GM23248 (cell line): ENCODE measurements at regions not wholly inside any gene's neighbourhood (a gene's known extent, or its start where the extent isn't known, plus 50 kb on each side); places are given as distances from the start of the nearest gene placed in this dataset.

Source experiments
- DNase-seq: peaks from one replicate; pipeline ENCODE4 v3.0.0-alpha.2; 2015
- H2AFZ ChIP-seq: fragments of 200-600 bp; sonication (generic); 2 replicates; pipeline ENCODE4 v1.6.1; 2016; ENCODE audit warnings: antibody characterized with exemption
- H3F3A ChIP-seq: fragments of 200-600 bp; sonication (generic); 2 replicates; pipeline ENCODE4 v1.6.1; 2016; ENCODE audit warnings: mild to moderate bottlenecking, antibody characterized with exemption, mixed run types; ENCODE audit not compliant: insufficient read depth
- H3K27ac ChIP-seq: fragments of 200-600 bp; sonication (generic); 2 replicates; pipeline ENCODE4 v1.5.1; 2016; ENCODE audit warnings: mild to moderate bottlenecking
- H3K27me3 ChIP-seq: fragments of 200-600 bp; sonication (generic); replicated peaks from 2 replicates; pipeline ENCODE4 v1.6.1; 2016; ENCODE audit warnings: mild to moderate bottlenecking; ENCODE audit not compliant: insufficient read depth
- H3K36me3 ChIP-seq: fragments of 200-600 bp; sonication (generic); 2 replicates; pipeline ENCODE4 v1.6.1; 2016; ENCODE audit warnings: low read depth, mild to moderate bottlenecking
- H3K4me1 ChIP-seq: fragments of 200-600 bp; sonication (generic); 2 replicates; pipeline ENCODE4 v1.6.1; 2016; ENCODE audit warnings: mild to moderate bottlenecking; ENCODE audit not compliant: insufficient read depth
- H3K4me2 ChIP-seq: fragments of 200-600 bp; sonication (generic); one replicate; pipeline ENCODE4 v1.6.1; 2016; ENCODE audit warnings: mild to moderate bottlenecking; ENCODE audit not compliant: unreplicated experiment
- H3K4me3 ChIP-seq: fragments of 200-600 bp; sonication (generic); 2 replicates; pipeline ENCODE4 v1.5.1; 2016; ENCODE audit warnings: mild to moderate bottlenecking
- H3K79me2 ChIP-seq: fragments of 200-600 bp; sonication (generic); 2 replicates; pipeline ENCODE4 v1.6.1; 2016; ENCODE audit warnings: mild to moderate bottlenecking; ENCODE audit not compliant: insufficient read depth
- H3K9ac ChIP-seq: fragments of 200-600 bp; sonication (generic); 2 replicates; pipeline ENCODE4 v1.6.1; 2016; ENCODE audit warnings: mild to moderate bottlenecking
- H3K9me2 ChIP-seq: fragments of 200-600 bp; sonication (generic); 2 replicates; pipeline ENCODE4 v1.6.1; 2016; ENCODE audit warnings: mixed run types, mild to moderate bottlenecking, moderate library complexity; ENCODE audit not compliant: insufficient read depth
- H3K9me3 ChIP-seq: fragments of 200-600 bp; sonication (generic); one replicate; pipeline ENCODE4 v1.6.1; 2017; ENCODE audit warnings: low read depth
- H4K20me1 ChIP-seq: fragments of 200-600 bp; sonication (generic); 2 replicates; pipeline ENCODE4 v1.6.0; 2016; ENCODE audit not compliant: insufficient read depth
- EZH2 ChIP-seq: fragments of 200-600 bp; sonication (generic); IDR thresholded peaks from 2 replicates; pipeline ENCODE4 v1.6.1; 2018; ENCODE audit warnings: antibody characterized with exemption, mild to moderate bottlenecking; ENCODE audit not compliant: insufficient read depth, poor library complexity, severe bottlenecking
- EZH2phosphoT487 ChIP-seq: fragments of 200-600 bp; sonication (generic); IDR thresholded peaks from 2 replicates; pipeline ENCODE4 v1.6.1; 2018; ENCODE audit warnings: antibody characterized with exemption, moderate library complexity, mild to moderate bottlenecking, low read depth; ENCODE audit not compliant: insufficient read depth
- WGBS, 2 experiments: methylation state at CpG; one replicate each; pipeline ENCODE4 v1.1.6; 2015 to 2017; ENCODE audit warnings: low lambda C conversion rate in 2 of 2, low coverage in 1 of 2; ENCODE audit errors: missing lambda C conversion rate in 2 of 2; 5-methylcytosine and 5-hydroxymethylcytosine counted together
- in situ Hi-C: fragments of 300-500 bp; cut with MboI; formaldehyde crosslinking; loops from 2 replicates; pipeline ENCODE4 v1.15.0; 2020

DNA sequence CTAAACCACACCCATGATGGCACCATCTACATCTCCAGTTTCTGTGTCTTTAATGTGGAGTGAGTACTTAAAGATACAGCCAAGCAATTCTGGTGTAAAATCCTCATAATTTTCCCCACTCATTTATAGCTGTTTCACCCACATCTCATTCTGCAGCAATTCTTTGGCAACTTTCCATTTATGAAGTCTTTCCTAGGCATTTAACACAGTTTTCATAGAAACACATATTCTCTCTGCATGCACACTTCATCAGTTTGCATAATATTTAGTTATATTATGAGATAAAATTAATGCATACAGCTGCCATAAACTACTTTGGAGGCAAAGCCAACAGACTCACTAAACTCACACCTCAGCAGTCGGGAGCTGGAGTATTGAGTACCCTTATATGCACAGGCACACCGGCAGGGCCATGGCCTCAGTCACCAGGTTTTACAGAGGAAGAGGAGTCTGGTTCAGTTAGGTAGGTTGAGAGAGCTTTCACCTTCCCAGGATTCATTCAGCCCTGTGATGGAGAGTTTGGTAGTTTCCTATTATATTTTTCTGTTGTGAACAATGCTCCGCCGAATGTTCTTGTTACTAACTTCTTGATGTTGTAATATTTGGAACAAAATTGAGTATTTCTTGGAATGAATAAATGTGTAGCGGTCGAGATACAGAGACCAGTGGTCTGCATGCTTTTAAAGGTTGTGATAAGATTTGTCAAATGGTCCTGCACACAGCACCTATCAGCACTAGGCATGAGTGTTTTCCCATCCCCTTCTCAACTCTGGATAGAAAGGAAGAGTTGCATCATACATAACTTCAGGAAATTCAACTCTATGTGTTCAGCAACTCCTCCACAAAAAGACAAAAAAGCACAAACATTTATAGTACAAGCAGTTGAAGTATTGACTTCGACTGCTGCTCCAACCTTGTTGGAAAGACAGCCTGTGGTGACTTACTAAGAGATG is 123.5 kb downstream of the TTC8 start:
- no peak overlapping the region for H3K4me3 ChIP-seq
- no peaks in the 10 kb centered on the region for H3K79me2 ChIP-seq
- no peak overlapping the region for H2AFZ ChIP-seq
- no peaks in the 10 kb centered on the region for H4K20me1 ChIP-seq
- H3K4me1 ChIP-seq: no peaks in the 10 kb centered on the region
- DNase-seq: no peak
- no peak overlapping the region for H3K4me2 ChIP-seq
- in situ Hi-C loops: no loop called here
- H3K9ac ChIP-seq: no peak overlapping the region
- no peaks in the 10 kb centered on the region for H3K9me2 ChIP-seq
- TF ChIP-seq EZH2phosphoT487: no peak
- TF ChIP-seq EZH2: no peak
- no peaks in the 10 kb centered on the region for H3K27me3 ChIP-seq
- WGBS, 2 experiments: 42 to 47% methylated on average over 7 of the region's 7 CpGs
- H3K36me3 ChIP-seq: no peaks in the 10 kb centered on the region
- H3K27ac ChIP-seq: no peak overlapping the region
- H3F3A ChIP-seq: no peaks in the 10 kb centered on the region
- H3K9me3 ChIP-seq: no peaks in the 10 kb centered on the region

DNA sequence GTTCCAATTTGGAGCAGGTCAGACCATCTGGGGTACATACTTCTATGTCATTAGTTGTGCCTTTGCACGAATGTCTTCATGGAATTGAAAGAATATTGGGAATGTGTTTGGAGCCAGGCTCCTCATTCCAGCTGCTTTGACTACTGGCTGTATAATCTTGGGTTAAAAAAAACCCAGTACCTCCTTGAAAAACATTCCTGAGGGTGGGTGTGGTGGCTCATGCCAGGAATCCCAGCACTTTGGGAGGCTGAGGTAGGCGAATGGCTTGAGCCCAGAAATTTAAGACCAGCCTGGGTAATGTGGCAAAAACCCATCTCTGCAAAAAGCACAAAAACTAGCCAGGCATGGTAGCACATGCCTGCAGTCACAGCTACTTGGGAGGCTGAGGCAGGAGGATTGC is 125.6 kb downstream of the TTC8 start:
- Histone ChIP-seq H3K27me3 (no peaks in the 10 kb centered on the region), H3K27ac (no peak overlapping the region), H3F3A (no peaks in the 10 kb centered on the region), H3K9me3 (no peaks in the 10 kb centered on the region), H3K4me1 (no peaks in the 10 kb centered on the region), H3K4me3 (no peak overlapping the region), H3K79me2 (no peaks in the 10 kb centered on the region), H3K36me3 (no peaks in the 10 kb centered on the region), H3K9me2 (no peaks in the 10 kb centered on the region), H2AFZ (no peak overlapping the region), H3K9ac (no peak overlapping the region), H4K20me1 (no peaks in the 10 kb centered on the region), H3K4me2 (no peak overlapping the region)
- in situ Hi-C loops: no loop called here
- WGBS, 2 experiments: 7 to 13% methylated on average over 2 of the region's 2 CpGs
- TF ChIP-seq EZH2phosphoT487: no peak
- no peak for DNase-seq

DNA sequence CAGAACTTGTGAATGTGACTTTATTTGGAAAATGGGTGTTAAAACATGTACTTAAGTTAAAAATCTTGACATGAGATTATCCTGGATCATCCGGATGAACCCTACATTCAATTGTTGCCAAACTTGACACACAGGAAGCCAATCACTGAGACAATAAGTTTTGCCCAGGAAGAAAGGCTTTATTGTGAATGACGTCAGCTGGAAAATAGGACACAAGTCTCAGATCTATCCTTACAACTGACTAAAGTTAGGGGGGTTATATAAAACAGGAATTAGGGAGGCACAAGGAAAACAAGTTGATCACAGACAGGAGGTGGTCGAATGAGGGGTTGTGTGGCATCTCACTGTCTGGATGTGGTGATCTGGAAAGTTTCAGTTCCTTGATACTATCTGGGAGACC is 126.9 kb downstream of the TTC8 start:
- H2AFZ ChIP-seq: no peak overlapping the region
- H3K79me2 ChIP-seq: no peaks in the 10 kb centered on the region
- no peak overlapping the region for H3K4me3 ChIP-seq
- no peaks in the 10 kb centered on the region for H3K9me2 ChIP-seq
- in situ Hi-C loops: no loop called here
- no peaks in the 10 kb centered on the region for H3K36me3 ChIP-seq
- H3K4me2 ChIP-seq: no peak overlapping the region
- no peak overlapping the region for H3K9ac ChIP-seq
- H3F3A ChIP-seq: no peaks in the 10 kb centered on the region
- H4K20me1 ChIP-seq: no peaks in the 10 kb centered on the region
- no peaks in the 10 kb centered on the region for H3K9me3 ChIP-seq
- no peaks in the 10 kb centered on the region for H3K4me1 ChIP-seq
- DNase-seq: no peak
- 30 to 32% methylated on average over 3 of the region's 3 CpGs for WGBS, 2 experiments
- no peaks in the 10 kb centered on the region for H3K27me3 ChIP-seq
- H3K27ac ChIP-seq: no peak overlapping the region
- no peak for TF ChIP-seq EZH2phosphoT487
- TF ChIP-seq EZH2: no peak

DNA sequence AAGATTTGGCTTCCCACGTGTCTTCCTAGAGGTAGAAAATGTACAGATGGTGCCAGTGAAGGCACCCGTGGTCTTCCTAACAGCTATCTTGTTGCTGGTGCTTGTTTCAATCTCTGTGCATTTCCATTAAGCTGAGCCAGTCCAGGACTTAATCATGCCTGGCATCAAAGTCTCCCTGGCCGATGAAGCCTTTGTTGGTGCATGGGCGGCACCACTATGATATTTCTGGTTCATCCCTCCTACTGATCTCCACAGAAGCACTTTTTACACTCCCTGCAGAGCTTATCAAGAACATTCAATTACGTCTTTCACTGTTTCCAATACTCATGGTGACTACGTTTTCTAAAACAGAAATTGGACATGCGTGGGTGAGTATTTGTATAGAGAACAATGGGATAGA is 128.4 kb downstream of the TTC8 start:
- Histone ChIP-seq H3K36me3 (no peaks in the 10 kb centered on the region), H3K4me3 (no peak overlapping the region), H3K4me1 (no peaks in the 10 kb centered on the region), H4K20me1 (no peaks in the 10 kb centered on the region), H2AFZ (no peak overlapping the region), H3K27ac (no peak overlapping the region), H3K9me2 (no peaks in the 10 kb centered on the region), H3K79me2 (no peaks in the 10 kb centered on the region), H3F3A (no peaks in the 10 kb centered on the region), H3K9ac (no peak overlapping the region), H3K4me2 (no peak overlapping the region), H3K27me3 (no peaks in the 10 kb centered on the region; the same call in 1 of the 2 replicates), H3K9me3 (no peaks in the 10 kb centered on the region)
- 31 to 33% methylated on average over 7 of the region's 7 CpGs for WGBS, 2 experiments
- no peak for DNase-seq
- no peak for TF ChIP-seq EZH2phosphoT487
- no peak for TF ChIP-seq EZH2
- in situ Hi-C loops: no loop called here
